ENCODE measurements at regions not wholly inside any gene's neighbourhood (a gene's known extent, or its start where the extent isn't known, plus 50 kb on each side); places are given as distances from the start of the nearest gene placed in this dataset.
"Not testable (repeated sequence)": the region's sequence is repeated elsewhere in the genome, so short reads cannot be mapped to it uniquely, and the experiment has no call there.

GRCh38 chr14:71800878-71801277 lies 131.4 kb upstream of the RGS6 start:
- no peak overlapping the region for H3K4me3 ChIP-seq (ENCODE audit: low read length)
- no peaks in the 10 kb centered on the region for H3K9me3 ChIP-seq (ENCODE audit: control insufficient read depth, insufficient read depth, low read length)
- no peak for DNase-seq (ENCODE audit: low read depth, low spot score)
- H3K36me3 ChIP-seq (ENCODE audit: control insufficient read depth, insufficient read depth, low read length), result no peaks in the 10 kb centered on the region
- WGBS (ENCODE audit: insufficient coverage, insufficient read length), result no CpG with 5 or more reads among the region's 4 CpGs
- H3K27me3 ChIP-seq (ENCODE audit: control insufficient read depth, insufficient read depth, low read length), result no peaks in the 10 kb centered on the region
- H3K27ac ChIP-seq (ENCODE audit: low read length), result no peak overlapping the region
- H3K4me1 ChIP-seq (ENCODE audit: control insufficient read depth, insufficient read depth, low read length), result peaks cover 2% of the 10 kb centered on the region; the same call in 1 of the 2 replicates

- no peak for DNase-seq (ENCODE audit: low read depth, low spot score)
- peaks cover 2% of the 10 kb centered on the region; the same call in 1 of the 2 replicates for H3K4me1 ChIP-seq (ENCODE audit: control insufficient read depth, insufficient read depth, low read length)
- no peaks in the 10 kb centered on the region for H3K9me3 ChIP-seq (ENCODE audit: control insufficient read depth, insufficient read depth, low read length)
- H3K27me3 ChIP-seq (ENCODE audit: control insufficient read depth, insufficient read depth, low read length), result no peaks in the 10 kb centered on the region
- H3K4me3 ChIP-seq (ENCODE audit: low read length), result no peak overlapping the region
- no peak overlapping the region for H3K27ac ChIP-seq (ENCODE audit: low read length)
- WGBS (ENCODE audit: insufficient coverage, insufficient read length), result no CpG with 5 or more reads among the region's 3 CpGs
- no peaks in the 10 kb centered on the region for H3K36me3 ChIP-seq (ENCODE audit: control insufficient read depth, insufficient read depth, low read length)
Measured at GRCh38 chr14:71803539-71804260, 128.5 kb upstream of the RGS6 start.

- H3K4me1 ChIP-seq (ENCODE audit: control insufficient read depth, insufficient read depth, low read length), result peaks cover 2% of the 10 kb centered on the region; the same call in 1 of the 2 replicates
- no peaks in the 10 kb centered on the region for H3K9me3 ChIP-seq (ENCODE audit: control insufficient read depth, insufficient read depth, low read length)
- H3K27ac ChIP-seq (ENCODE audit: low read length), result no peak overlapping the region
- H3K27me3 ChIP-seq (ENCODE audit: control insufficient read depth, insufficient read depth, low read length), result no peaks in the 10 kb centered on the region
- no CpG with 5 or more reads among the region's 2 CpGs for WGBS (ENCODE audit: insufficient coverage, insufficient read length)
- DNase-seq (ENCODE audit: low read depth, low spot score), result no peak
- no peaks in the 10 kb centered on the region for H3K36me3 ChIP-seq (ENCODE audit: control insufficient read depth, insufficient read depth, low read length)
- H3K4me3 ChIP-seq (ENCODE audit: low read length), result no peak overlapping the region
Measured at GRCh38 chr14:71804992-71805391, 127.2 kb upstream of the RGS6 start.

GRCh38 chr14:71807049-71807448 lies 125.2 kb upstream of the RGS6 start:
- H3K4me1 ChIP-seq (ENCODE audit: control insufficient read depth, insufficient read depth, low read length); DNase-seq (ENCODE audit: low read depth, low spot score); H3K9me3 ChIP-seq (ENCODE audit: control insufficient read depth, insufficient read depth, low read length); H3K27me3 ChIP-seq (ENCODE audit: control insufficient read depth, insufficient read depth, low read length); H3K4me3 ChIP-seq (ENCODE audit: low read length); H3K36me3 ChIP-seq (ENCODE audit: control insufficient read depth, insufficient read depth, low read length); H3K27ac ChIP-seq (ENCODE audit: low read length): not testable (repeated sequence)
- no CpG with 5 or more reads among the region's 4 CpGs for WGBS (ENCODE audit: insufficient coverage, insufficient read length)

GRCh38 chr14:71810800-71811199 lies 121.4 kb upstream of the RGS6 start:
- not testable (repeated sequence) for H3K27me3 ChIP-seq (ENCODE audit: control insufficient read depth, insufficient read depth, low read length); H3K9me3 ChIP-seq (ENCODE audit: control insufficient read depth, insufficient read depth, low read length); H3K4me1 ChIP-seq (ENCODE audit: control insufficient read depth, insufficient read depth, low read length); H3K4me3 ChIP-seq (ENCODE audit: low read length); DNase-seq (ENCODE audit: low read depth, low spot score); H3K36me3 ChIP-seq (ENCODE audit: control insufficient read depth, insufficient read depth, low read length); H3K27ac ChIP-seq (ENCODE audit: low read length)
- WGBS (ENCODE audit: insufficient coverage, insufficient read length), result no CpG with 5 or more reads among the region's 4 CpGs

- Histone ChIP-seq H3K9me3 (ENCODE audit: control insufficient read depth, insufficient read depth, low read length) (no peaks in the 10 kb centered on the region), H3K27ac (ENCODE audit: low read length) (no peak overlapping the region), H3K4me3 (ENCODE audit: low read length) (no peak overlapping the region), H3K4me1 (ENCODE audit: control insufficient read depth, insufficient read depth, low read length) (no peaks in the 10 kb centered on the region), H3K36me3 (ENCODE audit: control insufficient read depth, insufficient read depth, low read length) (no peaks in the 10 kb centered on the region), H3K27me3 (ENCODE audit: control insufficient read depth, insufficient read depth, low read length) (no peaks in the 10 kb centered on the region)
- WGBS (ENCODE audit: insufficient coverage, insufficient read length), result no CpG with 5 or more reads among the region's 4 CpGs
- DNase-seq (ENCODE audit: low read depth, low spot score), result no peak
Measured at GRCh38 chr14:71812693-71813092, 119.5 kb upstream of the RGS6 start.

- Histone ChIP-seq H3K36me3 (ENCODE audit: control insufficient read depth, insufficient read depth, low read length) (no peaks in the 10 kb centered on the region), H3K4me1 (ENCODE audit: control insufficient read depth, insufficient read depth, low read length) (no peaks in the 10 kb centered on the region), H3K27ac (ENCODE audit: low read length) (no peak overlapping the region), H3K27me3 (ENCODE audit: control insufficient read depth, insufficient read depth, low read length) (no peaks in the 10 kb centered on the region), H3K4me3 (ENCODE audit: low read length) (no peak overlapping the region), H3K9me3 (ENCODE audit: control insufficient read depth, insufficient read depth, low read length) (no peaks in the 10 kb centered on the region)
- DNase-seq (ENCODE audit: low read depth, low spot score), result no peak
- no CpG with 5 or more reads among the region's 4 CpGs for WGBS (ENCODE audit: insufficient coverage, insufficient read length)
Measured at GRCh38 chr14:71815110-71815509, 117.1 kb upstream of the RGS6 start.

GRCh38 chr14:71824816-71825215 lies 107.4 kb upstream of the RGS6 start:
- Histone ChIP-seq H3K4me1 (ENCODE audit: control insufficient read depth, insufficient read depth, low read length) (no peaks in the 10 kb centered on the region), H3K4me3 (ENCODE audit: low read length) (no peak overlapping the region), H3K9me3 (ENCODE audit: control insufficient read depth, insufficient read depth, low read length) (no peaks in the 10 kb centered on the region), H3K27me3 (ENCODE audit: control insufficient read depth, insufficient read depth, low read length) (no peaks in the 10 kb centered on the region), H3K27ac (ENCODE audit: low read length) (no peak overlapping the region), H3K36me3 (ENCODE audit: control insufficient read depth, insufficient read depth, low read length) (no peaks in the 10 kb centered on the region)
- WGBS (ENCODE audit: insufficient coverage, insufficient read length), result no CpG with 5 or more reads among the region's 5 CpGs
- no peak for DNase-seq (ENCODE audit: low read depth, low spot score)

GRCh38 chr14:71833476-71833875 lies 98.8 kb upstream of the RGS6 start:
- Histone ChIP-seq H3K27ac (ENCODE audit: low read length) (no peak overlapping the region), H3K4me3 (ENCODE audit: low read length) (no peak overlapping the region), H3K9me3 (ENCODE audit: control insufficient read depth, insufficient read depth, low read length) (no peaks in the 10 kb centered on the region), H3K4me1 (ENCODE audit: control insufficient read depth, insufficient read depth, low read length) (no peaks in the 10 kb centered on the region), H3K36me3 (ENCODE audit: control insufficient read depth, insufficient read depth, low read length) (no peaks in the 10 kb centered on the region), H3K27me3 (ENCODE audit: control insufficient read depth, insufficient read depth, low read length) (no peaks in the 10 kb centered on the region)
- no CpG with 5 or more reads among the region's 3 CpGs for WGBS (ENCODE audit: insufficient coverage, insufficient read length)
- DNase-seq (ENCODE audit: low read depth, low spot score), result no peak

- H3K27ac ChIP-seq (ENCODE audit: low read length), result no peak overlapping the region
- no peaks in the 10 kb centered on the region for H3K4me1 ChIP-seq (ENCODE audit: control insufficient read depth, insufficient read depth, low read length)
- H3K9me3 ChIP-seq (ENCODE audit: control insufficient read depth, insufficient read depth, low read length), result no peaks in the 10 kb centered on the region
- H3K27me3 ChIP-seq (ENCODE audit: control insufficient read depth, insufficient read depth, low read length), result no peaks in the 10 kb centered on the region
- no CpG with 5 or more reads among the region's 4 CpGs for WGBS (ENCODE audit: insufficient coverage, insufficient read length)
- H3K36me3 ChIP-seq (ENCODE audit: control insufficient read depth, insufficient read depth, low read length), result no peaks in the 10 kb centered on the region
- no peak for DNase-seq (ENCODE audit: low read depth, low spot score)
- H3K4me3 ChIP-seq (ENCODE audit: low read length), result no peak overlapping the region
Measured at GRCh38 chr14:71834284-71835204, 97.7 kb upstream of the RGS6 start.
